ENCODE measurements at regions not wholly inside any gene's neighbourhood (a gene's known extent, or its start where the extent isn't known, plus 50 kb on each side); places are given as distances from the start of the nearest gene placed in this dataset.

GRCh38 chr5:71949772-71950171 is 157.5 kb upstream of the MAP1B start:
- TF ChIP-seq EP300 (IDR thresholded peaks at IDR 0.05) (no peak), POLR2AphosphoS5 (IDR thresholded peaks at IDR 0.05) (no peak)
- TF ChIP-seq, protein P1, sequence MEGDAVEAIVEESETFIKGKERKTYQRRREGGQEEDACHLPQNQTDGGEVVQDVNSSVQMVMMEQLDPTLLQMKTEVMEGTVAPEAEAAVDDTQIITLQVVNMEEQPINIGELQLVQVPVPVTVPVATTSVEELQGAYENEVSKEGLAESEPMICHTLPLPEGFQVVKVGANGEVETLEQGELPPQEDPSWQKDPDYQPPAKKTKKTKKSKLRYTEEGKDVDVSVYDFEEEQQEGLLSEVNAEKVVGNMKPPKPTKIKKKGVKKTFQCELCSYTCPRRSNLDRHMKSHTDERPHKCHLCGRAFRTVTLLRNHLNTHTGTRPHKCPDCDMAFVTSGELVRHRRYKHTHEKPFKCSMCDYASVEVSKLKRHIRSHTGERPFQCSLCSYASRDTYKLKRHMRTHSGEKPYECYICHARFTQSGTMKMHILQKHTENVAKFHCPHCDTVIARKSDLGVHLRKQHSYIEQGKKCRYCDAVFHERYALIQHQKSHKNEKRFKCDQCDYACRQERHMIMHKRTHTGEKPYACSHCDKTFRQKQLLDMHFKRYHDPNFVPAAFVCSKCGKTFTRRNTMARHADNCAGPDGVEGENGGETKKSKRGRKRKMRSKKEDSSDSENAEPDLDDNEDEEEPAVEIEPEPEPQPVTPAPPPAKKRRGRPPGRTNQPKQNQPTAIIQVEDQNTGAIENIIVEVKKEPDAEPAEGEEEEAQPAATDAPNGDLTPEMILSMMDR (IDR thresholded peaks at IDR 0.05), result no peak
